ENCODE measurements at regions not wholly inside any gene's neighbourhood (a gene's known extent, or its start where the extent isn't known, plus 50 kb on each side); places are given as distances from the start of the nearest gene placed in this dataset.

DNA sequence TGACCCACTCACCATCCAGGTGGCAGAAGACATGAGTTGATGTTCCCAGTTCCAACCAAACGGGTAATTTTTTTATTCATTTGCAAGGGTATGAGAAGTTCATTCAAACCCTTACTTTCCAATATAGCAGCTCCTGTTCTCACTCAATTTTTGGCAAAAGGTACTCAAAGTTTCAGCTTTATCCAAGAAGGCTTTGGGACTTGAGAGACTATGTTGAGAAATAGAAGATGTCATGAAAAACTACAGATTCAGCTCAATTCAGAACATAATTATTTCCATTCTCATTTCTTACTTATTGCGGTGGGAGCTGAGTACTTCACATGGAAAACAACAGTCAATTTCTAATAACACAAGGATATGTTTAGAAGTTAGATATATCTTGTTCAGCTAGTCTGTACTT, 162.3 kb downstream of the FNDC1 start:
- TF ChIP-seq, protein P1, sequence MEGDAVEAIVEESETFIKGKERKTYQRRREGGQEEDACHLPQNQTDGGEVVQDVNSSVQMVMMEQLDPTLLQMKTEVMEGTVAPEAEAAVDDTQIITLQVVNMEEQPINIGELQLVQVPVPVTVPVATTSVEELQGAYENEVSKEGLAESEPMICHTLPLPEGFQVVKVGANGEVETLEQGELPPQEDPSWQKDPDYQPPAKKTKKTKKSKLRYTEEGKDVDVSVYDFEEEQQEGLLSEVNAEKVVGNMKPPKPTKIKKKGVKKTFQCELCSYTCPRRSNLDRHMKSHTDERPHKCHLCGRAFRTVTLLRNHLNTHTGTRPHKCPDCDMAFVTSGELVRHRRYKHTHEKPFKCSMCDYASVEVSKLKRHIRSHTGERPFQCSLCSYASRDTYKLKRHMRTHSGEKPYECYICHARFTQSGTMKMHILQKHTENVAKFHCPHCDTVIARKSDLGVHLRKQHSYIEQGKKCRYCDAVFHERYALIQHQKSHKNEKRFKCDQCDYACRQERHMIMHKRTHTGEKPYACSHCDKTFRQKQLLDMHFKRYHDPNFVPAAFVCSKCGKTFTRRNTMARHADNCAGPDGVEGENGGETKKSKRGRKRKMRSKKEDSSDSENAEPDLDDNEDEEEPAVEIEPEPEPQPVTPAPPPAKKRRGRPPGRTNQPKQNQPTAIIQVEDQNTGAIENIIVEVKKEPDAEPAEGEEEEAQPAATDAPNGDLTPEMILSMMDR (IDR thresholded peaks at IDR 0.05) = no peak
- TF ChIP-seq POLR2A (IDR thresholded peaks at IDR 0.05) = no peak

All from thyroid gland (tissue), 4 donors.